Erythroblast (primary cell): ENCODE measurements at regions not wholly inside any gene's neighbourhood (a gene's known extent, or its start where the extent isn't known, plus 50 kb on each side); places are given as distances from the start of the nearest gene placed in this dataset.

Experiments
- GATA1 ChIP-seq: IDR thresholded peaks from 2 replicates; pipeline ENCODE4 v1.6.1; 2011; ENCODE audit warnings: low read depth, mild to moderate bottlenecking, control low read depth, low read length, moderate library complexity
- POLR2A ChIP-seq: IDR thresholded peaks from 2 replicates; pipeline ENCODE4 v1.6.1; 2011; ENCODE audit warnings: mild to moderate bottlenecking, low read length

DNA sequence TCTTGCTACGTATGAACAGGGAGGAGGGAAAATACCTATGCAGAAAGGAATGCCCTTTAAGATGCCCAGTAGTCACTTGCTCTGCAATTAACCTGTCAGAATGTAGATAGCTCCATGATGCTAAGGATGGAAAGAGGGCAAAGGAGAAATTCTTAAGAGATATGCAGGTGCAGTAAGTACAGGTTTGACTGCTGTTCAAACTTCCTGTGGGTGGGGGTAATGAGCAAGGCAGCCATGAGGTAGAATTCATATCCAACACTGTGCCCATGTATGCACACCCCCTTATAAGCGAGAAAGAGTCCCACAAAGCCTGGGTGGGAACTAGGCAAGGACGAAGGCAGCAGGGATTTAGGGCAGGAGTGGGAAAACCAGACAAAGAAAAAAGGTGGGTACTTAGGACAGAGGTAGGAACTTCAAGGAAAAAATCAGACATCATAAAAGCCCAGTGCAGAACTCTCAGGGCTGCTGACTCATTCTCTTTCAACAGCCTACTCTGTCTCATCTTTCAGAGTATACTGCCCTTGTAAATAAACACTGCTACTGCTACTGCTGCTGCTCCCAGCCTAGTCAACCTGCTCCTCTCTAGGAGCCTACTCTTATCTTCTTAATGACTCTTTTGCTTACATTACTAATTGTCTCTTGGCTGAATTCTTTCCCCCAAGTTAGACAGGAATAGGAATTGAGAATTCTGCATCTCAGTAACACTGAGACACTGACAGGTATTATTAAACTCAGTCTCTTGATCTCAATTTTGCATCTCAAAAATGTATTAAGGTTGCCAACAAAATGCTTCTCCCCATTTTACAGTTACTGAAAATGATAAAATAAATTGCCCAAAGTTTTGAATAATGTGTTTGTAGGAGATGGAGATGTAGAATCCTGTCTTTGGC, 189.0 kb downstream of the PTH2R start:
- no peak for TF ChIP-seq POLR2A
- TF ChIP-seq GATA1, result no peak
